ENCODE measurements at regions not wholly inside any gene's neighbourhood (a gene's known extent, or its start where the extent isn't known, plus 50 kb on each side); places are given as distances from the start of the nearest gene placed in this dataset.

DNA sequence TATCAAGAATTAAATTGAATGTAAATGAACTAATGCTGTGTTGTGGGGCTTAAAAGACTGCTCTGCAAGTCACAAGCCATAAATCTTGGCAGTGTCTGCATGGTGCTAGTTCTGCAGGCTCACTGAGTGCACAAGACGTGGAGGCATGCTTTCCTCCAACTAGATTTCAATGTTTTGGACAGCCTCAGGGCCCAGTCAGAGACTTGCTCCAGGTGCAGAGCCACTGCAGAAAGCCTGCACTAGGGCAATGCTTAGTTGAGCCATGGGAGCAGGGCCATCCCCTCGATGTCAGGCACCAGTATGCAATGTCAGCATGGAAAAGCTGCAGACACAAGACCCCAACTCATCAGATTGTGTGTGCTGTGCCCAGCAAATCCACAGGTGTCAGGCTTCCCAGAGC lies 234.5 kb upstream of the CDIN1 start:
- ATAC-seq (no peak), FAIRE-seq (no peak), DNase-seq (ENCODE audit: low read depth in 1 of 2, low spot score in 1 of 2) (no peak)
- Histone ChIP-seq H3K4me2 (no peak overlapping the region), H3K27ac (no peak overlapping the region), H3K9me3 (no peaks in the 10 kb centered on the region), H3K4me1 (peaks cover 6% of the 10 kb centered on the region; the same call in 2 of the 3 replicates), H3K4me3 (no peak overlapping the region)
- TF ChIP-seq, protein P1, sequence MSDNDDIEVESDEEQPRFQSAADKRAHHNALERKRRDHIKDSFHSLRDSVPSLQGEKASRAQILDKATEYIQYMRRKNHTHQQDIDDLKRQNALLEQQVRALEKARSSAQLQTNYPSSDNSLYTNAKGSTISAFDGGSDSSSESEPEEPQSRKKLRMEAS (IDR thresholded peaks at IDR 0.05), result no peak
- TF ChIP-seq RNF2 (IDR thresholded peaks at IDR 0.05; ENCODE audit: borderline replicate concordance, low read depth), result no peak
- ChIA-PET POLR2A (no interaction called here), CTCF (no interaction called here)
- WGBS (ENCODE audit: missing lambda C conversion rate), result 37% methylated on average over 2 of the region's 2 CpGs

DNA sequence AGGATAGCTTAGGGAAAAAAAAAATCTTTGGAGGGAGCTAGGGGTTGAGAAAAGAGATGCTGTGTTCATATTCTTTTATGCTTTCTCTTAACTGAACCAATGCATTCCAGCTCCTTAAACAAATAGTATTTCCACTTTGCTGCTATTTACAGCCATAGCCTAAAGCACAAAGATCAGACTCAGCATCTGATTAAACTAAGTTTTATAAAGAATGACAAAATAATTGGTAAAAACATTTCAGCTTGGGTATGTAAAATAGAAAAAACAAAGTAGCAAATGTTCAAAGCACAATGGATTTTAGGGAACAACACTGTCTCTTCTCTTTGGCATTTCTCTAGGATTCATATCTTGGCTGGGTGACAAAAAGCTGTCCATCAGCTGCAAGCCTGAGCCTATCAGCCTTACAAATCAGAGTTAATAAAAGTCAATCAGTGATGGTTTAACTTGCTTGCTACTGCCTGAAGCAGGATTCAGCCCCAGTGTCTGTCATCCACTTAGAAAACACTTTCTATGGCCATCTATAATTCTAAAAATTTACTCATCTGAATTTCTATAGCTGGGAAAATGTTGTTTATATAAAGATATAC lies 232.1 kb upstream of the CDIN1 start:
- CTCF ChIA-PET, result interaction anchor here (0.6 kb wide), 1 partner anchor 40 kb away, joined by 3 read pairs; no protein-coding TSS in a partner anchor
- TF ChIP-seq ZNF302 (CRISPR knock-in tag; IDR thresholded peaks at IDR 0.05), result no peak
- TF ChIP-seq, protein P2, sequence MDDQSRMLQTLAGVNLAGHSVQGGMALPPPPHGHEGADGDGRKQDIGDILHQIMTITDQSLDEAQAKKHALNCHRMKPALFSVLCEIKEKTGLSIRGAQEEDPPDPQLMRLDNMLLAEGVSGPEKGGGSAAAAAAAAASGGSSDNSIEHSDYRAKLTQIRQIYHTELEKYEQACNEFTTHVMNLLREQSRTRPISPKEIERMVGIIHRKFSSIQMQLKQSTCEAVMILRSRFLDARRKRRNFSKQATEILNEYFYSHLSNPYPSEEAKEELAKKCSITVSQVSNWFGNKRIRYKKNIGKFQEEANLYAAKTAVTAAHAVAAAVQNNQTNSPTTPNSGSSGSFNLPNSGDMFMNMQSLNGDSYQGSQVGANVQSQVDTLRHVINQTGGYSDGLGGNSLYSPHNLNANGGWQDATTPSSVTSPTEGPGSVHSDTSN (IDR thresholded peaks at IDR 0.05), result 0 out of 2 replicates have a peak, but pooled peaks have one; percentile 42
- no peak for TF ChIP-seq KDM1A (IDR thresholded peaks at IDR 0.05; ENCODE audit: low read depth)
- no peak for TF ChIP-seq HEYL (CRISPR knock-in tag; IDR thresholded peaks at IDR 0.05)
- TF ChIP-seq, protein P3, sequence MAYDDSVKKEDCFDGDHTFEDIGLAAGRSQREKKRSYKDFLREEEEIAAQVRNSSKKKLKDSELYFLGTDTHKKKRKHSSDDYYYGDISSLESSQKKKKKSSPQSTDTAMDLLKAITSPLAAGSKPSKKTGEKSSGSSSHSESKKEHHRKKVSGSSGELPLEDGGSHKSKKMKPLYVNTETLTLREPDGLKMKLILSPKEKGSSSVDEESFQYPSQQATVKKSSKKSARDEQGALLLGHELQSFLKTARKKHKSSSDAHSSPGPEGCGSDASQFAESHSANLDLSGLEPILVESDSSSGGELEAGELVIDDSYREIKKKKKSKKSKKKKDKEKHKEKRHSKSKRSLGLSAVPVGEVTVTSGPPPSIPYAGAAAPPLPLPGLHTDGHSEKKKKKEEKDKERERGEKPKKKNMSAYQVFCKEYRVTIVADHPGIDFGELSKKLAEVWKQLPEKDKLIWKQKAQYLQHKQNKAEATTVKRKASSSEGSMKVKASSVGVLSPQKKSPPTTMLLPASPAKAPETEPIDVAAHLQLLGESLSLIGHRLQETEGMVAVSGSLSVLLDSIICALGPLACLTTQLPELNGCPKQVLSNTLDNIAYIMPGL (CRISPR knock-in tag; IDR thresholded peaks at IDR 0.05; ENCODE audit: borderline replicate concordance), result no peak
- TF ChIP-seq ZSCAN20 (CRISPR knock-in tag; IDR thresholded peaks at IDR 0.05), result no peak
- no peak for TF ChIP-seq FOXS1 (CRISPR knock-in tag; IDR thresholded peaks at IDR 0.05)
- TF ChIP-seq GATA3 (IDR thresholded peaks at IDR 0.05; ENCODE audit: borderline replicate concordance), result peak; percentile 48; the same call in 1 of the 2 replicates

DNA sequence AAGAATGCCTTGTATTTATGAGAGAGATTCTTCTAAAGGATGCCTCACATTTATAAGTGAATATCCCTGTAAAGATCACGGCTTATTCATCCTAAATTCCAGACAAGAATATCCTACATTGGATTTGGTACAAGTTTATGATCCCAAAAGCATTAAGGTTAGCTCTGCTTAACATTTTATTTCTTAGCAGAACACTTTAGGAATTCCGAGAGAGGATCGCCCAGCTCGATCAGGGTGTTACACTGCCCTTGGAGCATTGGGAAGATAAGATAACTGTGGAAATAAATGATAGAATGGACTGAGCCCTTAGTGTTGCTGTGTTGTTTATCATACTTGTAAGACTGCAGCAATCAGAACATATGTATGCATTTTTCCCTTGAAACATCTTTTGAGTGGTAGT lies 223.0 kb upstream of the CDIN1 start:
- Histone ChIP-seq H3K4me2 (no peak overlapping the region), H3K27ac (no peak overlapping the region)

More for the DNA sequence above, 232.1 kb upstream of the CDIN1 start:
- no peak overlapping the region for H3K4me3 ChIP-seq
- peak in 1 of 2 experiments; percentile 42; a peak in 2 of 6 replicates for ATAC-seq
- peaks cover 6% of the 10 kb centered on the region; the same call in 2 of the 3 replicates for H3K4me1 ChIP-seq
- no peaks in the 10 kb centered on the region for H3K9me3 ChIP-seq
- no peak overlapping the region for H3K27ac ChIP-seq
- H3K4me2 ChIP-seq, result peak overlapping the region; percentile 28; the same call in 2 of the 3 replicates
- peak in 1 of 2 experiments; percentile 19 for DNase-seq (ENCODE audit: low read depth in 1 of 2, low spot score in 1 of 2)
- POLR2A ChIA-PET, result no interaction called here
- FAIRE-seq, result no peak

More for the DNA sequence above, 223.0 kb upstream of the CDIN1 start:
- no peaks in the 10 kb centered on the region for H3K4me1 ChIP-seq
- no peak for DNase-seq (ENCODE audit: low read depth in 1 of 2, low spot score in 1 of 2)
- H3K9me3 ChIP-seq, result no peaks in the 10 kb centered on the region
- WGBS (ENCODE audit: missing lambda C conversion rate), result 94% methylated on average over 4 of the region's 4 CpGs
- POLR2A ChIA-PET, result no interaction called here
- CTCF ChIA-PET, result no interaction called here
- no peak for ATAC-seq
- TF ChIP-seq, protein P4, sequence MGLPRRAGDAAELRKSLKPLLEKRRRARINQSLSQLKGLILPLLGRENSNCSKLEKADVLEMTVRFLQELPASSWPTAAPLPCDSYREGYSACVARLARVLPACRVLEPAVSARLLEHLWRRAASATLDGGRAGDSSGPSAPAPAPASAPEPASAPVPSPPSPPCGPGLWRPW (IDR thresholded peaks at IDR 0.05), result no peak
- TF ChIP-seq ZFP36 (IDR thresholded peaks at IDR 0.05; ENCODE audit: borderline replicate concordance, partially characterized antibody) (no peak), RAD21 (conservative IDR thresholded peaks at IDR 0.05 in 1 of 2, IDR thresholded peaks at IDR 0.05 in 1 of 2) (no peak)
- TF ChIP-seq, protein P5, sequence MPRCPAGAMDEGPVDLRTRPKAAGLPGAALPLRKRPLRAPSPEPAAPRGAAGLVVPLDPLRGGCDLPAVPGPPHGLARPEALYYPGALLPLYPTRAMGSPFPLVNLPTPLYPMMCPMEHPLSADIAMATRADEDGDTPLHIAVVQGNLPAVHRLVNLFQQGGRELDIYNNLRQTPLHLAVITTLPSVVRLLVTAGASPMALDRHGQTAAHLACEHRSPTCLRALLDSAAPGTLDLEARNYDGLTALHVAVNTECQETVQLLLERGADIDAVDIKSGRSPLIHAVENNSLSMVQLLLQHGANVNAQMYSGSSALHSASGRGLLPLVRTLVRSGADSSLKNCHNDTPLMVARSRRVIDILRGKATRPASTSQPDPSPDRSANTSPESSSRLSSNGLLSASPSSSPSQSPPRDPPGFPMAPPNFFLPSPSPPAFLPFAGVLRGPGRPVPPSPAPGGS (IDR thresholded peaks at IDR 0.05), result no peak
- FAIRE-seq, result no peak
- H3K4me3 ChIP-seq, result no peak overlapping the region
